Epidermal melanocyte (primary cell): ENCODE measurements at regions not wholly inside any gene's neighbourhood (a gene's known extent, or its start where the extent isn't known, plus 50 kb on each side); places are given as distances from the start of the nearest gene placed in this dataset.
"Not testable (repeated sequence)": the region's sequence is repeated elsewhere in the genome, so short reads cannot be mapped to it uniquely, and the experiment has no call there.

Experiments
- DNase-seq: peaks from one replicate; pipeline ENCODE4 v3.0.0; 2011; ENCODE audit warnings: low spot score; ENCODE audit not compliant: insufficient read length

DNA sequence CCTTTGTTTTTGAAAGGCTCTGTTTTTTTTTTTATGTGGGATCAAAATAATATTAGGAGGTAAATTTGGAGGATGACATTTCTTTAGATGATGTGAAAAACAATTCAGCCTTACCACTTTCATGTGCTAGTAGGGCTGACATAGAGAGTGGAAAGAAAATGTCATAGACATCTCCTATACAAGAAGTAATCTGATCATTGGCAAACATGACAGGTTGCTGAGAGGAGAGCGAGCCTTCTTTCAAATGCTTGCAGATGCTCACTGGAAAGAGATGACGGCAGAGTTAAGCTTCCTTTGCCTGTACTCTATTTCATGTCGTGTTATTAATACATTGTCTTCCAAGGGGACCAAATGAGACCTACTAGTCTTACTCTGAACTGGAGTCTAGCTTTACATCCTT lies 160.1 kb upstream of the DAP start:
- DNase-seq = no peak

DNA sequence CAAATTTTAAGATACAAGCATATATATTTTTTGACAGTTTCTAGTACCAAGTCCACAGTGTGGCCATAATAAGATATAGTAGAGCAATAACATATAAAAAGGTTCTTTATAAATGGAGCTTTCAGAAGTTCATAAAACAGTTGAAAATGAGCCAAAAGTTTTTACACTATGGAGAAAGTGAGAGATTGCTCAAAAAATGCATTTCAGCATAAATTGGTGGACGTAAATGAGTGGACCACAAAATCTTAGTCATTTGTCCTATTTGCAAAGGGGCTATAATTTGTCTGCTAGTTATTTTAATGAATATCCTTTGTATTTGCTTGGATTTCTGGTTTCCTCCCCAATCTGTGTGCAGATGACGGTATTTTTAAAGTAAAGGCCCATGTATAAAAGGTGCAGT lies 159.4 kb upstream of the DAP start:
- no peak for DNase-seq

DNA sequence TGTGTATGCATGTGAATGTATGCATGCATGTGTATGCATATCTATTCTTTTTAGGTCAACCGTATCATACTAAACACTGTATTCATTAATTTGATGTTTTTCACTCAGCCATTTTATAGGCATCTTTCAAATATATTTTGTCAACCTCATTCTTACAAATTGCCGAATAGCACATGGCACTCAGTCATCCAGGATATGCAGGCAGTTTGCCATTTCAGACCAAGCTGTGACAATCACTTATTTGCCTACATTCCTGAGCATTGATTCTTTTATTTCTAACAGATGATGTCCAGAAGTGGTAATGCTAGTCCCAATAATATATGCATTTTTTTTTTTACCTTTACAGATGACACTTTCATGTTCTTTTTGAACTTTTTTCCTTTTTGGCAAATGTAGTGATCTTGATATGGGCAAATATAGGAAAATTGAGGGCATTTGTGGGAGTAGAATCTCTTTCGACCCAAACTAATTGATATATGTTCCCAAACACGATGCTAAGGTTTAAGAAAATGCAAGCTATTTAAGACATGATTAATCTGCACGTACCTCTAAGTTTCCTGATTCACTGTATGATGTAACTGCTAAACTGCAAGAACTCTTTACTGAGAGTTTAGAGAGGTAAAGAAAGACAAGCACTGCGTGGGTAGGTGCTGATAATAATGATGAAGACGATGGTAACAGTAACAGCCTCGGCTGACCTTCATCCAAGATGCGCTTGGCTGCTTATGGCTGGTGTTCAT lies 153.9 kb upstream of the DAP start:
- DNase-seq = no peak

DNA sequence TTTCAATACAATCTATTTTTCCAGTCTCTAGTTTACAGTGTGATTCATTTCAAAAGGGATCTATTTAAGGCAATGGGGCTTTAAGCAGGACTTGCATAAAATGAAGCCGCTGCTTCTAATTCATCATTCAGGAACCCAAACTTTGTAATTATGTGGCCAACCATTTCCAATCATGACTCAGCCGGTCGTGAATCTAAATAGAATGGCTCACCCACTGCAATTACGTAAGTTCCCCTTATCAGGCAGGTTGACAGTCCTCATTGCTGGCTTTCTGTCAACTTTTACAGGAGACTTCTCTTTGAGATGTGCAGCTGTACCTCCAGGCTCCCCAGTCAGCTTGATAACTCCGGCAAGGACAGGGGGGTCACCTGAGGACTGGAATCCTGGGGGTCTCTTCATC lies 152.8 kb upstream of the DAP start:
- DNase-seq = no peak

DNA sequence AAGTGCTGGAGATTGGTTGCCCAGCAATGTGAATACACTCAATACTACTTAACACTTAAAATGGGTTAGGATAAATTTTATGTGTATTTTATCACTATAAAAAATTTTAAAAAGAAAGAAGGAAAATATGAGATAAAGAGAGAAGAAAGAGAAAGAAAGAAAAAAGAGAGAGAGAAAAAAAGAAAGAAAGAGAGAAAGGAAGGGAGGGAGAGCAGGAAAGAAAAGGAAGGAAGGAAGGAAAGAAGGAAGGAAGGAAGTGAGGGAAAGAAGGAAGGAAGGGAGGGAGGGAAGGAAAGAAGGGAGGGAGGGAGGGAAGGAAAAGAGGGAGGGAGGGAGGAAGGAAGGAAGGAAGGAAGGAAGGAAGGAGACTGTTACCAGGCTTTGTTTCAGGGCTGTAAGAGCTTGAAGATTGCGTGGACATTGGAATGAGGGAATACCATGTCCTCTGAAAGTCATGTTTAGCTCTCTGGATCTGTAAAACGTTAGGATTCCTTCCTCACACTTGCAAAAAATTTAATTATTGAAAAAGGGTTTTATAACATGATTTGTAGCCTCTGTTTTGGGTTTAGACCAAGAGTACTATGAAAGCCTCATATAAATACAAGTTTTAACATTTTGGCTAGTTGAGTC lies 152.3 kb upstream of the DAP start:
- no peak for DNase-seq

DNA sequence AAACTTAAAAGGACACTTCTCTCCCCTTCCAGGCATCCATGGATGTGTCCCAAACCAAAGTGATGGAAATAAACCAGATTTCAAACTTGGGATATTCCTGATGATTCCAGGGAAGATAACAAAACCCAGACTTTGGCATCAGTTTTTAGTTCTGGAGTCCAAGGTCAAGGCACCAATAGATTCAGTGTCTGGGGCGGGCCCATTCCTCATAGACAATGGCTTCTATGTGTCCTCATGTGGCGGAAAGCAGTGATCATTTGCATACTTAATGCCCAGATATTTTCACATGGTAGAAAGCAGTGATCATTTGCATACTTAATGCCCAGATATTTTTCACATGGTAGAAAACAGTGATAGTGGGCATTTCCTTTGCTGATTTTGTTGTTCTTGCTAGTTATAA lies 151.4 kb upstream of the DAP start:
- DNase-seq = no peak

DNA sequence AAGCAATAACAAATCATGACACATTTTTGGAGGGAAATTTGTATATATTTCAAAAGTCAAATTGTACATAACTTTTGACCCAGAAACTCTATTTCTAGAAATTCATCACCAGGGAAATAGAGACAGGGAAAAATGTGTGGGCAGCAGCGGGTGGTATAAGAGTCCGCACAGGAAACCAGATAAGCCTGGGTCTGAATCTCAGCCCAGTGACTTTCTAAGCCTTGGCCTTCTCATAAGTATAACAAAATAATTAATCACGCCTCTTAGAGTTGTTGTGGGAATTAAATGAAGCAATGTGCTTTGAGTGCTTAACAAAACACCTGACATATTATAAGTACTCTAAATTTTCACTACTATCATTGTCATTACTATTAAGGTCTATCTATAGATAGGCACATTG lies 149.2 kb upstream of the DAP start:
- no peak for DNase-seq

DNA sequence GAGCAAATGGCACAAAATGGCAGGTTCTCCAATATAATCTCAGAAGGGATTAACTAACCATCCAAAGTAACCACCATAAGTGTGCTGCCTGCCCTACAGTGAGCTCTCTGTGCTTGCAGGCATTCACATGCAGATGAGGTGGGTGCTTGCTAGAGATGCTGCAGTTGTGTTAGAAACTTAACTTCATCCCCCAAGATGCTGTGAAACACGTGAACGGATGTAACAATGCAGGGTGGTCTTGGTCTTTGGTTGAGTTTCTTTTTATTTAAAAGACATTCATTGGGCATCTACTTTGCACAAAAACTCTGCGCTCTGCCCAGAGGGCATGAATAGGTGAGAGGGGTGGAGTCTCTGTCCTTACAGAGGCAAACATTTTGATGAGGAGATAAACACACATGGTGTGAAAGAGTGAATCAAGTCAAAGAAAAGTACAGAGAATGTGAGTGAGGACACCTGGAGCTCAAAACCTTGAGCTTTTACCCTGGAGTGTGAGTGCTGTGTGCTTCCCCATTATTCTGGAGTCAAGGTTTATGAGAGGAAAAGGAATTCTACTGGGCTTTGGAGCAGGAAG lies 143.9 kb upstream of the DAP start:
- no peak for DNase-seq

DNA sequence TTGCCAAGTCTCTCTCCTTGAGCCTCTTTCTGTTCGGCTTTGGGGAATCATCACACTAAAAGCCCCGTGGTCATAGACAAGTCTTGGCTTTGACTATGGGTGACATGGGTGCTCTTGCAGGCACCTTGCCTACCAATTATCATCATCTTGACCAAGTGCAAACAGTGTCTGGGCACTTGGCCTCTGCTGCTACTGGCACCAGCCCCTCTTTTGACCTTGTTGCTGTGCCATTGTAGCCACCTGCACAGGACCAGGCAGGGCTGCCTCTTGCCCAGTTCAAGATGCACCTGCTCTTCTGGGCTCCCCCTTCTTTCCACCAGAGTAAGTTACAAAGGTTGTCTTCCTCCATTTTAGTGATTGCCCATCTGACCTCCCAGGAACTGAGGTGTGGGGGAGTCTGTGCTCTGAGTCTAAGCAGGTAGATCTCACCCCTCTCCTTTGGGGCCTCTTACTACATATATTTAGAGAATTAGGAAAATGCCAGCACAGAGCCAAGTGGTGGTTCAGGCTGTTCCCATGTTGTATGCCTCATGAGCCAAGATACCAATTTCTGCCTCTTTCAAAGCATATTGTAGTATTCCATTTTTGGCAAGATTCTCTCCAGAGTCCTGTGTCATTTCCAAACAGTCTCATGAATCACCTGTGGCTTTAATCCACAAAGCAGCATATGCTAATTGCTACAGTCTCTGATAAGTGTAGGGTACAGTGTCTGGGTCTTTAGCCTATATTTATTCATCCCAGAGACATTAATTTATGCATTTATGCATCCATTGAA lies 142.9 kb upstream of the DAP start:
- DNase-seq = no peak

DNA sequence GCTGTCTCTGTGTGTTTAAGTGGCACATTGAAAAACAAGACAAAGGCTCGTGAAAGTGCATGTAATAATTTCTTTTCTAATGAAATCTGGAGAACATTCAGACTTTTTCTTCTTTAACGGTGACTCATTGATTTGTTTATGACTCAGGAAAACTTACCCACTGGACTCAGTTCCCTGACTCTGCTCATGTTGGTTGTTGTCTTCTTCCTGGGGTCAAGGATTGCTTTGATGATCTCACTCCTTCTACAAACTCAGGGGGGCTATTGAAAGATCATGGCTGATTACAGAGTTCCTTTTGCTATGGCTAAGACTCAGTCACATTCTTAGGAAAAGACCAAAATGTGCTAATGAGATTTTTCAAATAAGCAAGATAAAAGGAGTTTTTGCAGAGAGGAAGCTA lies 141.1 kb upstream of the DAP start:
- no peak for DNase-seq

DNA sequence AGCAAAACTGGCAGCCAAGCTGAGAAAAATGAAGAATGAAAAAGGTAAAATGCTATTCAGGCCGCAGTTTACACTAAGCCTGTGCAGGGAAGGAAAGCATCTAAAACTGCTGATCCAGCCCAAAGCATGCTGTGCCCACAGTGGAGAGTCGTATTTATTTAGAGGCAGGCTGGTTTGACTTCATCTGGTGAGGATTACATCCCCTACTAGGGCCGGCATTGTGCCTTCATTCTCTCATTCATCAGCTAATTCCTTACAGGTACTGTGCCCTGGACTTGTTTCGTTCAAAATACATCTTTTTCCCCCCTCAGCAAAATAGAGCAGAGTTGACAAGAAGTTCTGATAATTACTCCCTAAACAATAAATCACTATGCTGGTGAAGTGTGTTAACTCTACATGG lies 137.5 kb upstream of the DAP start:
- DNase-seq = no peak

DNA sequence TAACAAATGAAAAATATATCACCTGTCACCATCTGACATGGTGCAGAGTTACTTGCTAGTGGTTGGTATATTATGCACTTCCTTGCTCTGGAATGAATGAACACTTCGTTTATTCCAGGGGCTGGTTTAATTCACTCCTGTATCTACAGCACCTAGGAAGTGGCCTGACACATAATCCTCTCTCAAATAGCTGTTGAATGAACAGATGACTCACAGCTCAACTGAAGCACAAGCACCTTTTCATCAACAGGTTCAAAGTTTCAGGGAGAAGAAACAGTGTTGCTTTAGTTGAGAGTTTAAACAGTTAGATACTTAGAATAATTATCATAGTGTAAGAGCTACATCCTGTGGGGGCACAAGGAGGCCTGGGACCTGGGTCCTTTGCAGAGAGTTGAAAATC lies 135.0 kb upstream of the DAP start:
- DNase-seq = no peak

DNA sequence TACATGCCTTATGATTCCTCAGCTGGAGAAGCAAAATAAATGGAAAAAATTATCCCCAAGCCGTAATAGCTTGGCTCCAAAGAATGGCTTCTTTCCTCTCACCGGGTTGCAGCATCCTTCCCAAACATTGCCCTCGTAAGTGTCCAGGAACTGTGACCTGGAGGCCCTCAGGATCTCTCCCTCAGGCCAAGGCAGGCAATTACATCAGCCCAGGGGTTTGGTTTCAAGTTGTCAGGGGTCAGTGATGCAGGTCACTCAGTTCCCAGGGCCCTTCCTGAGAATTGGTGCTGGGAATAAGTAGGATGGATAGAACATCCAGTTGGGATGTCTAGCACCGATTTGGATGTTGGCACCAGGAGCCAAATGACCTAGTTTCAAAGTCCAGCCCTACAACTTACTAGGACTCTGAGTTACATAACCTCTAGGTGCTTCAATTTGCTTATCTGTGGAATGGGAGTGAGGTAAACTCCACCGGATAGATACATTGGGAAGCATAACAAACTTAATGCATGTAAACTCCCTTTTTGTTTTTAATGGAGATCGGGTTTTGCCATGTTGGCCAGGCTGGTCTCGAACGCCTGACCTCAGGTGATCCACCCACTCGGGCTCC lies 133.5 kb upstream of the DAP start:
- no peak for DNase-seq

DNA sequence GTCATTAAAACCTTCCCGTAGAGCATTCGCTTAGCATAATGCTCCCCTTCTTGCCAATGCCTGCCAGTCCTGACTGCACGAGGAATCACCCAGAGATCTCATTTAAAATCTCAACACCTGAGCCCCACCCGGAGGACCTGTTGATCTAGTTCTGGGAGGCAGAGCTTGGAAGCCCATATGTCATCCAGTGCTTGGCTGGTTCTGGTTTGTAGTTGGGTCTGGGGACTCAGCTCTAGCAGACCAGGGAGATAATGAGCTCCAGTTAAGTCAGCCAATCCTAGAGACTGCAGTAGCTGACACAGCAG lies 131.8 kb upstream of the DAP start:
- no peak for DNase-seq

DNA sequence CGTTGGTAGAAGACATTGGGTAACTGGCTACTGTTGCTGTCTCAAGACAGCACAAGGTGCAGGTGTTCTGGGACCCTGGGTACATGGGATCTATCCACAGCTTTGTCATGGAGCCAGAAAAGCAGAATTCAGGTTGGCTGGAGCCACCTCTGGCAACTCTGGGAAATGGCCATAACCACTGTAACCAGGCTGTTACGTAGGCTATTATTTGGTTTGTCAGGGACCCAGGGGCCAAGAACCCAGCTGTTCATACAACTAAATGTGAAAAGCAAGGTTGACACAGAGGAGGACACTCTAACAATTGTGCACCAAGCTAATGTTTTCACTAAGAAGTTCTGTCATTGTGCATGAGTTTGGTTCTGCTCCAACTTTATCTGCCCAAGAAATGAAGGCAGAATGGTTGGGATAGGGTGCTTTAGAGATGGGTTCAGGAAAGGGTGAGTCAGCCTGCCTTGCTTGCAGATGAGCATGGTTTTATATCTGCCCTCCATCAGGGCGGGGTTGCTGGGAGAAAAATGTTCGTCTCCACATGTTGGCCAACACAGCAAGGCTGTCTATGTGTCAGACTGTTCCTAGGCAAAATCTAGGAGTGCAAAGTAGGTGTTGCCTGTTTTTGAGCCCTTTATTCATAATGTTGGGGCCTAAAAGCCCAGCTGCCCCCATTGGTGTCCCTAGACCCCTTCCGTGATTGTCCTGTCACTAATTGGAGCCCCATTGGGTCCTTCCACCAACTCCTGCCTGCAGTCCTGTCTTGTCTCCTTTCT lies 131.3 kb upstream of the DAP start:
- DNase-seq = no peak

DNA sequence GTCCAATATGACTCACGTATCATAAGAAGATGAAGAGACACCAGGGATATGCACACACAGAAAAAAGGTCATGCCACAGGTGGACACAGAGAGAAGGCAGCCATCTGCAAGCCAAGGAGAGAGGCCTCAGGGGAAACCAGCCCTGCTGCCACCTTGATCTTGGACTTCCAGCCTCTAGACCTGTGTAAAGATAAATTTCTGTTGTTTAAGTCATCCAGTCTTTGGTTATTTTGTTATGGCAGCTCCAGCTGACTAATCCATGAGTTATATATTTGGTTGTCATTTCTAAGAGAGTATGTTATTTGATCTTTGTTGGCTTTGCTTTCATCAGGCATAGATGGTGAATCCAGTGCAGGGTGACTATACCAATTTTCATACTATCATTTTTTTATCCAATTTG lies 130.2 kb upstream of the DAP start:
- DNase-seq = no peak

DNA sequence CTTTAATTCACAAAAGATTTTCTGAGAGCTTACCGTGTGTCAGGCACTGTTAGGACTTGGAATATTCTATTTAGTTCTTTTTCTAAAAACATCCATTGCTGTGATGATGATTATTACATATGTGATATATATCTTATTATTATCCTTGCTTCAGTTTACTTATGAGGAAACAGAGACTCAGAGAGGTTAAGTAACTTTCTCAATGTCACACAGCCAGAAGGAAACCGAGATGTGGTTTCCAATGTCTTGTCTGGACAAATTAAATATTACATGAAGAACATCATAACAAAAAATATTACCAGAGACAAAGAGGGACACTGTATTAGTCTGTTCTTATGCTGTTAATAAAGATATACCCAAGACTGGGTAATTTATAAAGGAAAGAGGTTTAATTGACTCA lies 125.5 kb upstream of the DAP start:
- DNase-seq = no peak

DNA sequence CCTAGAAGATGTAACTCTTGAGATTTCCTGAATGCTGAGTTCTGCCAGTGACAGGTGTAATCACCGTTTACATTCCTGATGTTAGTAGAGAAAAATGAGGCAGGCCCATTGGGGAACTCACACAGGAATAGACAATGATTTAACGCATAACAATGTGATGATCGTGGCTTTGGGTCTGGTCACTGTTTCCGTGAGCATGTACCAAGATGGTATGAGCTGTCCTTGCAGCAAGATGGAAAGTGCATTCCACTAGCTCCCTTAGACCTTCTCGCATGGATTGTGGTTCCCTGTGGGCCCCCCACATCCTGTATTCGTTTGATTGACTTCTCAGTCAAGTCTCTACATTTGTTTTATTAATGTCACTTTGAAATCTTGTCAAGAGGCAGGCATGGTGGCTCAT lies 124.0 kb upstream of the DAP start:
- DNase-seq = no peak

DNA sequence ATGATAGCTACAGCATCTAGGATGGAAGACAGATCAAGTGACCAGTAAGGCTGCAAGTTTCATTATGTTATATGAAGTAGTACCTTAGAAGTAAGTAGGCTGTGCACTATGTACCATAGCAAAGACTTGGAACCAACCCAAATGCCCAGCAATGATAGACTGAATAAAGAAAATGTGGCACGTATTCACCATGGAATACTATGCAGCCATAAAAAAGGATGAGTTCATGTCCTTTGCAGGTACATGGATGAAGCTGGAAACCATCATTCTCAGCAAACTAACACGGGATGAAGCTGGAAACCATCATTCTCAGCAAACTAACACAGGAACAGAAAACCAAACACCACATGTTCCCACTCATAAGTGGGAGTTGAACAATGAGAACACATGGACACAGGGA lies 122.9 kb upstream of the DAP start:
- DNase-seq = not testable (repeated sequence)

DNA sequence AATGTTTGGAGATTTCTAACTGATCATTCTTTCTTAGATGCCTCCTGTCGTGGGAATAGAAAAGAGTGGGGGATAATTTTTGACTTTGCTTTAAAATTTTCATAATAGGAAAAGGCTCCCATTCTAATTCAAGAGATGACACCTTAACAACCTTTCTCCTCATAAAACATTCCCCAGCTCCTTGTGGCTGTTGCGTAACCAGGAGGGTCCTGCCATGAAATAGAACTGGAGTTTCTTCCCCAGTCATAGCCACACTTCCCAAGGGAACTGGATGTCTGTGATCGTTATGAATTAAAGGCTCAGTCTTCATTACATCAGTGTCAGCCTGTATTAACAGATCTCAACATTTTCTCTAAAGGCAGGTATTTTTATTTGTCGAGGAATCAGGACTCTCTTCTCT lies 119.9 kb upstream of the DAP start:
- no peak for DNase-seq

DNA sequence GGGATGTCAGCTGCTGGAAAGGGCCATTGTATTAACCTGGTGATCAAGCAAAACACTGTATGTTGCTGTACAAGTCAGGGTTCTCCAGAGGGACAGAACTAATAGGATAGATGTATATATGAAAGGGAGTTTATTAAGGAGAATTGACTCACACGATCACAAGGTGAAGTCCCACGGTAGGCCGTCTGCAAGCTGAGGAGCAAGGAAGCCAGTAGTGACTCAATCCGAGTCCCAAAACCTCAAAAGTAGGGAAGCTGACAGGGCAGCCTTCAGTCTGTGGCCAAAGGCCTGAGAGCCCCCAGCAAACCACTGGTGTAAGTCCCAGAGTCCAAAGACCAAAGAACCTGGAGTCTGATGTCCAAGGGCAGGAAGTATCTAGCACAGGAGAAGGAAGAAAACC lies 116.0 kb upstream of the DAP start:
- DNase-seq = not testable (repeated sequence)
